ENCODE measurements at regions not wholly inside any gene's neighbourhood (a gene's known extent, or its start where the extent isn't known, plus 50 kb on each side); places are given as distances from the start of the nearest gene placed in this dataset.

- no peaks in the 10 kb centered on the region for H3K4me1 ChIP-seq (ENCODE audit: insufficient read depth)
- no peak overlapping the region for H3K27ac ChIP-seq (ENCODE audit: low read depth)
- H3K4me3 ChIP-seq (ENCODE audit: low read depth, low read length), result no peak overlapping the region
- H3K36me3 ChIP-seq (ENCODE audit: insufficient read depth), result no peaks in the 10 kb centered on the region
- 85% methylated on average over 10 of the region's 10 CpGs for WGBS
- DNase-seq (ENCODE audit: extremely low spot score), result no peak
Measured at GRCh38 chr10:121167534-121168243, 316.5 kb downstream of the WDR11 start.

GRCh38 chr10:121168545-121169216 is 317.5 kb downstream of the WDR11 start:
- DNase-seq (ENCODE audit: extremely low spot score), result no peak
- Histone ChIP-seq H3K4me1 (ENCODE audit: insufficient read depth) (no peaks in the 10 kb centered on the region), H3K27ac (ENCODE audit: low read depth) (no peak overlapping the region), H3K4me3 (ENCODE audit: low read depth, low read length) (no peak overlapping the region), H3K36me3 (ENCODE audit: insufficient read depth) (no peaks in the 10 kb centered on the region)
- 64% methylated on average over 5 of the region's 5 CpGs for WGBS

GRCh38 chr10:121169406-121169805 is 318.2 kb downstream of the WDR11 start:
- Histone ChIP-seq H3K4me1 (ENCODE audit: insufficient read depth) (no peaks in the 10 kb centered on the region), H3K4me3 (ENCODE audit: low read depth, low read length) (no peak overlapping the region), H3K36me3 (ENCODE audit: insufficient read depth) (no peaks in the 10 kb centered on the region), H3K27ac (ENCODE audit: low read depth) (no peak overlapping the region)
- DNase-seq (ENCODE audit: extremely low spot score), result no peak
- WGBS, result 76% methylated on average over 3 of the region's 3 CpGs

GRCh38 chr10:121171825-121172787 is 320.9 kb downstream of the WDR11 start:
- Histone ChIP-seq H3K27ac (ENCODE audit: low read depth) (no peak overlapping the region), H3K4me1 (ENCODE audit: insufficient read depth) (no peaks in the 10 kb centered on the region), H3K4me3 (ENCODE audit: low read depth, low read length) (no peak overlapping the region), H3K36me3 (ENCODE audit: insufficient read depth) (no peaks in the 10 kb centered on the region)
- WGBS, result 72% methylated on average over 10 of the region's 10 CpGs
- no peak for DNase-seq (ENCODE audit: extremely low spot score)

GRCh38 chr10:121179006-121179405 is 327.8 kb downstream of the WDR11 start:
- WGBS, result 22% methylated on average over 1 of the region's 1 CpG
- no peaks in the 10 kb centered on the region for H3K4me1 ChIP-seq (ENCODE audit: insufficient read depth)
- DNase-seq (ENCODE audit: extremely low spot score), result no peak
- H3K4me3 ChIP-seq (ENCODE audit: low read depth, low read length), result no peak overlapping the region
- H3K36me3 ChIP-seq (ENCODE audit: insufficient read depth), result no peaks in the 10 kb centered on the region
- H3K27ac ChIP-seq (ENCODE audit: low read depth), result no peak overlapping the region

- WGBS, result 87% methylated on average over 2 of the region's 2 CpGs
- no peaks in the 10 kb centered on the region for H3K36me3 ChIP-seq (ENCODE audit: insufficient read depth)
- no peak overlapping the region for H3K27ac ChIP-seq (ENCODE audit: low read depth)
- H3K4me1 ChIP-seq (ENCODE audit: insufficient read depth), result no peaks in the 10 kb centered on the region
- DNase-seq (ENCODE audit: extremely low spot score), result no peak
- H3K4me3 ChIP-seq (ENCODE audit: low read depth, low read length), result no peak overlapping the region
Measured at GRCh38 chr10:121182219-121182618, 331.1 kb downstream of the WDR11 start.

GRCh38 chr10:121183236-121183635 is 332.1 kb downstream of the WDR11 start:
- 81% methylated on average over 4 of the region's 4 CpGs for WGBS

GRCh38 chr10:121183707-121184106 is 332.5 kb downstream of the WDR11 start:
- Histone ChIP-seq H3K4me1 (ENCODE audit: insufficient read depth) (no peaks in the 10 kb centered on the region), H3K36me3 (ENCODE audit: insufficient read depth) (no peaks in the 10 kb centered on the region), H3K27ac (ENCODE audit: low read depth) (no peak overlapping the region), H3K4me3 (ENCODE audit: low read depth, low read length) (no peak overlapping the region)
- 41% methylated on average over 1 of the region's 1 CpG for WGBS
- no peak for DNase-seq (ENCODE audit: extremely low spot score)

More at GRCh38 chr10:121183236-121183635, 332.1 kb downstream of the WDR11 start:
- DNase-seq (ENCODE audit: extremely low spot score), result no peak
- Histone ChIP-seq H3K27ac (ENCODE audit: low read depth) (no peak overlapping the region), H3K4me3 (ENCODE audit: low read depth, low read length) (no peak overlapping the region), H3K4me1 (ENCODE audit: insufficient read depth) (no peaks in the 10 kb centered on the region), H3K36me3 (ENCODE audit: insufficient read depth) (no peaks in the 10 kb centered on the region)

- no peak overlapping the region for H3K27ac ChIP-seq (ENCODE audit: low read depth)
- DNase-seq (ENCODE audit: extremely low spot score), result no peak
- WGBS, result 78% methylated on average over 7 of the region's 7 CpGs
- no peak overlapping the region for H3K4me3 ChIP-seq (ENCODE audit: low read depth, low read length)
- H3K4me1 ChIP-seq (ENCODE audit: insufficient read depth), result no peaks in the 10 kb centered on the region
- no peaks in the 10 kb centered on the region for H3K36me3 ChIP-seq (ENCODE audit: insufficient read depth)
Measured at GRCh38 chr10:121185816-121186455, 334.8 kb downstream of the WDR11 start.

- H3K4me3 ChIP-seq (ENCODE audit: low read depth, low read length), result no peak overlapping the region
- H3K4me1 ChIP-seq (ENCODE audit: insufficient read depth), result no peaks in the 10 kb centered on the region
- H3K27ac ChIP-seq (ENCODE audit: low read depth), result peak overlapping the region; percentile 27
- H3K36me3 ChIP-seq (ENCODE audit: insufficient read depth), result no peaks in the 10 kb centered on the region
- DNase-seq (ENCODE audit: extremely low spot score), result no peak
Measured at GRCh38 chr10:121187391-121187790, 336.2 kb downstream of the WDR11 start.

- WGBS, result 24% methylated on average over 6 of the region's 6 CpGs
- Histone ChIP-seq H3K4me3 (ENCODE audit: low read depth, low read length) (no peak overlapping the region), H3K4me1 (ENCODE audit: insufficient read depth) (no peaks in the 10 kb centered on the region), H3K27ac (ENCODE audit: low read depth) (no peak overlapping the region), H3K36me3 (ENCODE audit: insufficient read depth) (no peaks in the 10 kb centered on the region)
- peak; percentile 49 for DNase-seq (ENCODE audit: extremely low spot score)
Measured at GRCh38 chr10:121188005-121188404, 336.8 kb downstream of the WDR11 start.

GRCh38 chr10:121189066-121189465 is 337.9 kb downstream of the WDR11 start:
- Histone ChIP-seq H3K4me3 (ENCODE audit: low read depth, low read length) (no peak overlapping the region), H3K27ac (ENCODE audit: low read depth) (no peak overlapping the region), H3K4me1 (ENCODE audit: insufficient read depth) (no peaks in the 10 kb centered on the region), H3K36me3 (ENCODE audit: insufficient read depth) (no peaks in the 10 kb centered on the region)
- WGBS, result 51% methylated on average over 7 of the region's 7 CpGs
- no peak for DNase-seq (ENCODE audit: extremely low spot score)
